ENCODE measurements at regions not wholly inside any gene's neighbourhood (a gene's known extent, or its start where the extent isn't known, plus 50 kb on each side); places are given as distances from the start of the nearest gene placed in this dataset.

DNA sequence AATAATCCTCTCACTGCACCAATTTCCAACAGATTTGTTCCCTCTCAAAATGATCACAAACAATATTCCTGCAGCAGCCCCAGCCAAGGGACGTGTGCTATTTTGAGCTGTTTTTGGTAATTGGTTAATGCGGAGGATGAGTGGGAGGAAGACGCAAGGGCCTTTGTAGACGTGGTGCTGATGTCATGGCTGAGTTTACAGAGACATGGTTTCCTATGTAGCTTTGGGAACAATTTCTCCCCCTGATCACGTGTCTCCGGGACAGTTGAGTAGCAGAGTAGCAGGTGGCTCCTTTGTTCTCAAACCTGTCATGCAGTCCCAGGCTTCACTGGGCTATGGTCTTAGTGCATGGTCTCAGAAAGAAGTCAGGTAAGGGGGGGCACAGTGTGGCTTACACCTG lies 183.2 kb upstream of the NECTIN1 start:
- TF ChIP-seq, protein P1, sequence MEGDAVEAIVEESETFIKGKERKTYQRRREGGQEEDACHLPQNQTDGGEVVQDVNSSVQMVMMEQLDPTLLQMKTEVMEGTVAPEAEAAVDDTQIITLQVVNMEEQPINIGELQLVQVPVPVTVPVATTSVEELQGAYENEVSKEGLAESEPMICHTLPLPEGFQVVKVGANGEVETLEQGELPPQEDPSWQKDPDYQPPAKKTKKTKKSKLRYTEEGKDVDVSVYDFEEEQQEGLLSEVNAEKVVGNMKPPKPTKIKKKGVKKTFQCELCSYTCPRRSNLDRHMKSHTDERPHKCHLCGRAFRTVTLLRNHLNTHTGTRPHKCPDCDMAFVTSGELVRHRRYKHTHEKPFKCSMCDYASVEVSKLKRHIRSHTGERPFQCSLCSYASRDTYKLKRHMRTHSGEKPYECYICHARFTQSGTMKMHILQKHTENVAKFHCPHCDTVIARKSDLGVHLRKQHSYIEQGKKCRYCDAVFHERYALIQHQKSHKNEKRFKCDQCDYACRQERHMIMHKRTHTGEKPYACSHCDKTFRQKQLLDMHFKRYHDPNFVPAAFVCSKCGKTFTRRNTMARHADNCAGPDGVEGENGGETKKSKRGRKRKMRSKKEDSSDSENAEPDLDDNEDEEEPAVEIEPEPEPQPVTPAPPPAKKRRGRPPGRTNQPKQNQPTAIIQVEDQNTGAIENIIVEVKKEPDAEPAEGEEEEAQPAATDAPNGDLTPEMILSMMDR (IDR thresholded peaks at IDR 0.05) = no peak
- no peak for TF ChIP-seq POLR2AphosphoS5 (IDR thresholded peaks at IDR 0.05)
- no peak for TF ChIP-seq POLR2A (IDR thresholded peaks at IDR 0.05)
